ENCODE measurements at regions not wholly inside any gene's neighbourhood (a gene's known extent, or its start where the extent isn't known, plus 50 kb on each side); places are given as distances from the start of the nearest gene placed in this dataset.
"Not testable (repeated sequence)": the region's sequence is repeated elsewhere in the genome, so short reads cannot be mapped to it uniquely, and the experiment has no call there.

DNA sequence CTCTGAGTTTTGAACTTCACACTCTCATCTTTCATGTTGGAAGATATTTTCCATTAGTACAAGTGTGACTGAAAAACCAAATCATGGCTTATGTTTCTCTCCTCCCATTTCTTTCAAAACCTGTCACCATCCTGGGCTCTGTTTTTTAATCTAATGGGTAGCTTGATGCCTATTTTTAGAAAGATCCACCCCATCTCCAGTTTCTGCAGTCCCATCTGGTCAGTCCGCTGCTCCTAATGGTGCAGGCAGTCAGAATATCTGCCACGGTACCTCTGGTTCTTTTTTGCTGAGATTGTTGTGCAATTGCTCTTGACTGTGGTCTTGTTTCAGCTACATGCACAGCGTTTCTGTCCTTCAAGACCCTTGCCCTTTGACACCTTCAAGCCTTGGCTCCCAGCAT lies 240.9 kb upstream of the CADM2 start:
- no peaks in the 10 kb centered on the region for H3K4me1 Mint-ChIP-seq
- no peak overlapping the region for H3K4me3 Mint-ChIP-seq
- DNase-seq (no peak), ATAC-seq (no peak)
- no peaks in the 10 kb centered on the region for H3K36me3 Mint-ChIP-seq
- H3K27me3 Mint-ChIP-seq, result no peaks in the 10 kb centered on the region
- H3K27ac Mint-ChIP-seq, result no peak overlapping the region
- CTCF ChIA-PET, result no interaction called here
- H3K9me3 Mint-ChIP-seq (ENCODE audit: low read depth), result peaks cover 8% of the 10 kb centered on the region

GRCh38 chr3:84724877-84725276 lies 233.9 kb upstream of the CADM2 start:
- Mint-ChIP-seq H3K4me1 (no peaks in the 10 kb centered on the region), H3K27me3 (no peaks in the 10 kb centered on the region), H3K4me3 (no peak overlapping the region), H3K27ac (no peak overlapping the region), H3K9me3 (ENCODE audit: low read depth) (peaks cover 9% of the 10 kb centered on the region), H3K36me3 (no peaks in the 10 kb centered on the region)
- CTCF ChIA-PET, result no interaction called here
- ATAC-seq (no peak), DNase-seq (no peak)

DNA sequence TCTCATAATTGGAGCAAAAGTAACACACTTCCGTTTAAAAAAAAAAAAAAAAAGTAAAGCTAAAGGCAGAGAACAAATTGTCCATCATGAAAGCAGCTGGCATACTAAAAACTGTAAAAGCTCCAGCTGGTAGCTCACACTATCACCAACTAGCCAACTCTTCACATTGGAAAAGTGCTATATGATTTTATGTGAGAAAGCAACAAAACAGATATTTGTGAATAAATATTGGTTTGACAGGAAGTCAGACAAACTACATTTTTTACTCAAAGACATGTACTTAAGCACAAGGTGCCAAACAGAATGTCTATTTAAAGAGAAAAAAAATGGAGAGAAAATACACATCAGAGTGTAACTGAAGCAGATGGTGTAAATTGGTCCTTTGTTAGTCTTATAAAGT lies 231.2 kb upstream of the CADM2 start:
- H3K9me3 Mint-ChIP-seq (ENCODE audit: low read depth), result peaks cover 8% of the 10 kb centered on the region
- H3K4me3 Mint-ChIP-seq, result no peak overlapping the region
- no peaks in the 10 kb centered on the region for H3K4me1 Mint-ChIP-seq
- H3K36me3 Mint-ChIP-seq, result no peaks in the 10 kb centered on the region
- ATAC-seq (no peak), DNase-seq (no peak)
- CTCF ChIA-PET, result no interaction called here
- no peak overlapping the region for H3K27ac Mint-ChIP-seq
- H3K27me3 Mint-ChIP-seq, result no peaks in the 10 kb centered on the region

- DNase-seq; H3K27me3 Mint-ChIP-seq; H3K4me1 Mint-ChIP-seq; H3K36me3 Mint-ChIP-seq; CTCF ChIA-PET; H3K4me3 Mint-ChIP-seq; H3K9me3 Mint-ChIP-seq (ENCODE audit: low read depth); ATAC-seq; H3K27ac Mint-ChIP-seq: not testable (repeated sequence)
Observed at GRCh38 chr3:84734731-84735130, 224.1 kb upstream of the CADM2 start.

GRCh38 chr3:84738086-84738485 lies 220.7 kb upstream of the CADM2 start:
- CTCF ChIA-PET, result no interaction called here
- ATAC-seq (no peak), DNase-seq (no peak)
- H3K9me3 Mint-ChIP-seq (ENCODE audit: low read depth), result peaks cover 7% of the 10 kb centered on the region
- no peaks in the 10 kb centered on the region for H3K36me3 Mint-ChIP-seq
- H3K4me1 Mint-ChIP-seq, result no peaks in the 10 kb centered on the region
- H3K27me3 Mint-ChIP-seq, result no peaks in the 10 kb centered on the region
- H3K27ac Mint-ChIP-seq, result no peak overlapping the region
- H3K4me3 Mint-ChIP-seq, result no peak overlapping the region

GRCh38 chr3:84742915-84743425 lies 215.8 kb upstream of the CADM2 start:
- Mint-ChIP-seq H3K4me1 (no peaks in the 10 kb centered on the region), H3K27me3 (no peaks in the 10 kb centered on the region), H3K27ac (no peak overlapping the region), H3K9me3 (ENCODE audit: low read depth) (peaks cover 4% of the 10 kb centered on the region), H3K4me3 (no peak overlapping the region), H3K36me3 (no peaks in the 10 kb centered on the region)
- CTCF ChIA-PET, result no interaction called here
- DNase-seq, result no peak
- ATAC-seq, result no peak

GRCh38 chr3:84744130-84744529 lies 214.7 kb upstream of the CADM2 start:
- H3K9me3 Mint-ChIP-seq (ENCODE audit: low read depth), result peaks cover 4% of the 10 kb centered on the region
- H3K27me3 Mint-ChIP-seq, result no peaks in the 10 kb centered on the region
- H3K4me1 Mint-ChIP-seq, result no peaks in the 10 kb centered on the region
- CTCF ChIA-PET, result no interaction called here
- no peak overlapping the region for H3K27ac Mint-ChIP-seq
- H3K36me3 Mint-ChIP-seq, result no peaks in the 10 kb centered on the region
- DNase-seq, result no peak
- ATAC-seq, result no peak
- H3K4me3 Mint-ChIP-seq, result no peak overlapping the region

- H3K36me3 Mint-ChIP-seq, result no peaks in the 10 kb centered on the region
- ATAC-seq (no peak), DNase-seq (no peak)
- CTCF ChIA-PET, result no interaction called here
- H3K9me3 Mint-ChIP-seq (ENCODE audit: low read depth), result peaks cover 9% of the 10 kb centered on the region
- no peaks in the 10 kb centered on the region for H3K4me1 Mint-ChIP-seq
- H3K27ac Mint-ChIP-seq, result no peak overlapping the region
- no peak overlapping the region for H3K4me3 Mint-ChIP-seq
- H3K27me3 Mint-ChIP-seq, result no peaks in the 10 kb centered on the region
Observed at GRCh38 chr3:84755860-84756259, 202.9 kb upstream of the CADM2 start.

- H3K36me3 Mint-ChIP-seq, result no peaks in the 10 kb centered on the region
- ATAC-seq, result no peak
- H3K27ac Mint-ChIP-seq, result no peak overlapping the region
- CTCF ChIA-PET, result no interaction called here
- H3K4me1 Mint-ChIP-seq, result no peaks in the 10 kb centered on the region
- peaks cover 11% of the 10 kb centered on the region for H3K9me3 Mint-ChIP-seq (ENCODE audit: low read depth)
- H3K27me3 Mint-ChIP-seq, result no peaks in the 10 kb centered on the region
- no peak overlapping the region for H3K4me3 Mint-ChIP-seq
- DNase-seq, result no peak
Observed at GRCh38 chr3:84759361-84759760, 199.4 kb upstream of the CADM2 start.

DNA sequence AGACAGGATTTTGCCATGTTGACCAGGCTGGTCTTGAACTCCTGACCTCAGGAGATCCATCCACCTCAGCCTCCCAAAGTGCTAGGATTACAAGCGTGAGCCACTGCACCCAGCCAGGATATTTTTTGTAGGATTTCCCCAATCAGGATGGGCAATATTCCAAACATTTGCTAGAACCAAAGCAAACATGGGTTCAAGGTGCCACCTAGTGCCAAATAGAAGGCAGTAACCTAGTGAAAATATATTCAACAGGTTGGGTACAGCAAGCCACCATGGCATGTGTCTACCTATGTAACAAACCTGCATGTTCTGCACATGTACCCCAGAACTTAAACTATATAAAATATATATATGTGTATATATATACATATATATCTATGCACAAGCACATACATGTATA lies 185.9 kb upstream of the CADM2 start:
- Mint-ChIP-seq H3K27me3 (no peaks in the 10 kb centered on the region), H3K4me1 (no peaks in the 10 kb centered on the region), H3K36me3 (no peaks in the 10 kb centered on the region), H3K27ac (no peak overlapping the region), H3K4me3 (no peak overlapping the region), H3K9me3 (ENCODE audit: low read depth) (peaks cover 3% of the 10 kb centered on the region)
- ATAC-seq (no peak), DNase-seq (no peak)
- CTCF ChIA-PET, result no interaction called here

DNA sequence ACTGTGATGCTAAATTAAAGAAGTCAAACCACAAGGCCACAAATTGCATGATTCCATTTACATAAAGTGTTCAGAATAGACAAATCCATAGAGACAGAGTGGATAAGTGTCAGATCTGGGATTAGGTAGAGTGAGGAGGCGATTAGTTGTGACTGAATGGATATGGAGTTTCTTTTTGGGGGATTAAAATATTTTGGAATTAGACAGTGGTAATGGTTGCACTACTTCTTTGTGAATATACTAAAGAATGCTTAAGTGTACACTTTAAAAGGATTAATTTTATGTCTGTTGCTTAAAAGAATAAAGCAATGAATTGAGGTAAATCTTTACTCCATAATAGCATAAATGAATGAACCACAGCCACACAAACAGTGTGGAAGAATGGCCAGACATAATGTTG lies 175.5 kb upstream of the CADM2 start:
- Mint-ChIP-seq H3K36me3 (no peaks in the 10 kb centered on the region), H3K27me3 (no peaks in the 10 kb centered on the region), H3K4me3 (no peak overlapping the region), H3K9me3 (ENCODE audit: low read depth) (peaks cover 3% of the 10 kb centered on the region), H3K4me1 (no peaks in the 10 kb centered on the region), H3K27ac (no peak overlapping the region)
- no peak for ATAC-seq
- no peak for DNase-seq
- CTCF ChIA-PET, result no interaction called here

DNA sequence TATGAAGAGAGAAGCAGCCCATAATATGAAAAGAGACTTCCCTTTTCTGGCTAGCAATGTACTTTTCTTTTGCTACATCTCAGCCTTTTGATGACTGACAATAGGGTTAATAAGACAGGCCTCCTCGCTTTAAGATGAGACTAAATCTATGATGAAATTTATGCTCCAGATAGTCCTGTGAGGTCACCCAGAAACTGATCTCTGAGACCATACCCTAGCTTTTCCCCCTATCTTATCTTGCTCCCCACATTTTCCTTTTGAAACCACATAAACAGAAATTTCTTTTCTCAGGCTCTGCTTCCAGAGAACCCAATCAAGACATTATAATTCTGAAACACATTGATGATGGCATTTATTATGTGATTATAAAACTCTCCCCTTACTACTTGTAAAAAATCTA lies 168.8 kb upstream of the CADM2 start:
- Mint-ChIP-seq H3K4me3 (no peak overlapping the region), H3K27me3 (no peaks in the 10 kb centered on the region), H3K4me1 (no peaks in the 10 kb centered on the region), H3K27ac (no peak overlapping the region), H3K9me3 (ENCODE audit: low read depth) (peaks cover 3% of the 10 kb centered on the region), H3K36me3 (no peaks in the 10 kb centered on the region)
- DNase-seq, result no peak
- CTCF ChIA-PET, result no interaction called here
- no peak for ATAC-seq

DNA sequence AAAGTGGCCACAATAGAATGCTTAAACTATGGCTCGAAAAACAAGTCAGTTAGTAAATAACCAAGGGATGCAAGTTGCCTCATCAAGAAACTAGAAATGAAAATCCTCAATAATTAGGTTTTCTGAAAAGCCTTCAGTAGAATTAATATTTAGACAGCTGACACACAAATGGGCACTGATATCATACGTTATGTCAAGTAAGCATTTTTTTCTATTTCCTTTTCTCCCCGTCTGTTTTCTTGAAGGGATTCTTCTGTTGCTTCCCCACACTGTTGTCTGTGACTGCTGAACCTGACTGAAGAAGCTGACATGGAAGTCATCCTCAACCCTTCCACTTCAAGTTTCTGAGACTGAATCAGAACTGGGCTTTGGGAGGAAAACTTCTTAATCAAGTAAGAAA lies 151.8 kb upstream of the CADM2 start:
- ATAC-seq (no peak), DNase-seq (no peak)
- Mint-ChIP-seq H3K4me3 (no peak overlapping the region), H3K27ac (no peak overlapping the region), H3K36me3 (no peaks in the 10 kb centered on the region), H3K27me3 (no peaks in the 10 kb centered on the region), H3K9me3 (ENCODE audit: low read depth) (peaks cover 2% of the 10 kb centered on the region), H3K4me1 (no peaks in the 10 kb centered on the region)
- CTCF ChIA-PET, result no interaction called here

DNA sequence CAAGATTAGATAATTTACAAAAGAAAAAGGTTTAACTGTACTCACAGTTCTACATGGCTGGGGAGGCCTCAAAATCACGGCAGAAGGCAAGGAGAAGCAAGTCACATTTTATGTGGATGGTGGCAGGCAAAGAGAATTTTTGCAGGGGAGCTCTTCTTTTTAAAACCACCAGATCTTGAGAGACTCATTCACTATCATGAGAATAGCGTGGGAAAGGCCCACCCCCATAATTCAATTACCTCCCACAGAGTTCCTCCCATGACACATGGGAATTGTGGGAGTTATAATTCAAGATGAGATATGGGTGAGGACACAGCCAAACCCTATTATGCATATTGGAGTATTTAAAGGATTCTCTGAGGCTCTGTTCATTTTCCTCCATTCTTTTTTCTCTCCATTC lies 138.7 kb upstream of the CADM2 start:
- H3K27me3 Mint-ChIP-seq, result no peaks in the 10 kb centered on the region

DNA sequence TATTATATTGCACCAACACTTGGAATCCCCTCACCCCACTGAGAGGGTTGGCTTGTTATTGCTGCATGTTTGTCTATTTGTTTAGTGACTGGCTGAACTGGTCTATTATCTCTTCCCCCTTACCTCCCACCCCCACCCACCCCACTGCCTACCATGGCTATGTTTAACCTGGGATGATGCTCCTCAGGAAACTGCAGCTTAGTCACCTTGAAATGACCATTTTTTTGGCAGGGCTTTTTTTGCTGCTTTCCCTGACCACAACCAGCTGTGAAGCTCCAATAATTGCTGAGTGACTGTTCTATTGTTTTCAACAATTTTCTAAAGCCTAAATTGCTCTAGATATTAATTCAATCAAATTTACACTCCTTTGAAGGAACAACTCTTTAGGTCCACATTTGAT lies 137.9 kb upstream of the CADM2 start:
- Mint-ChIP-seq H3K9me3 (ENCODE audit: low read depth) (peaks cover 8% of the 10 kb centered on the region), H3K4me3 (no peak overlapping the region), H3K27ac (no peak overlapping the region), H3K27me3 (no peaks in the 10 kb centered on the region), H3K4me1 (no peaks in the 10 kb centered on the region), H3K36me3 (no peaks in the 10 kb centered on the region)
- ATAC-seq (no peak), DNase-seq (no peak)
- CTCF ChIA-PET, result interaction anchor here (1.6 kb wide), 1 partner anchor 10 kb away, joined by 3 read pairs; no protein-coding TSS in a partner anchor

More for the DNA sequence above, 138.7 kb upstream of the CADM2 start:
- Mint-ChIP-seq H3K36me3 (no peaks in the 10 kb centered on the region), H3K4me1 (no peaks in the 10 kb centered on the region), H3K4me3 (no peak overlapping the region), H3K27ac (no peak overlapping the region), H3K9me3 (ENCODE audit: low read depth) (peaks cover 8% of the 10 kb centered on the region)
- no peak for ATAC-seq
- CTCF ChIA-PET, result no interaction called here
- DNase-seq, result no peak
